Activated CD4-positive, alpha-beta T cell treated with anti-CD3 and anti-CD28 coated beads, Interleukin-2, amount 10 ng/mL, durations not matched to agents 24 days and 14 days (primary cell): ENCODE measurements at regions not wholly inside any gene's neighbourhood (a gene's known extent, or its start where the extent isn't known, plus 50 kb on each side); places are given as distances from the start of the nearest gene placed in this dataset.
A peak's percentile ranks its signal among the peaks of the same experiment; 100 is the strongest.
"Not testable (repeated sequence)": the region's sequence is repeated elsewhere in the genome, so short reads cannot be mapped to it uniquely, and the experiment has no call there.

ENCODE experiments used
- DNase-seq: peaks from one replicate; pipeline ENCODE4 v3.0.0; 2022
- H3K27ac Mint-ChIP-seq: one replicate; pipeline ENCODE4 v1.8.0; 2022; ENCODE audit warnings: mild to moderate bottlenecking, mixed read lengths
- H3K27me3 Mint-ChIP-seq: one replicate; pipeline ENCODE4 v1.8.0; 2022; ENCODE audit warnings: mixed read lengths
- H3K36me3 Mint-ChIP-seq: one replicate; pipeline ENCODE4 v1.8.0; 2022; ENCODE audit warnings: low read depth, mild to moderate bottlenecking, mixed read lengths
- H3K4me1 Mint-ChIP-seq: one replicate; pipeline ENCODE4 v1.8.0; 2021; ENCODE audit warnings: mixed read lengths
- H3K4me3 Mint-ChIP-seq: one replicate; pipeline ENCODE4 v1.8.0; 2022; ENCODE audit warnings: mild to moderate bottlenecking, moderate library complexity, mixed read lengths
- H3K9me3 Mint-ChIP-seq: one replicate; pipeline ENCODE4 v1.8.0; 2021; ENCODE audit warnings: mixed read lengths
- intact Hi-C: fragments of 100-400 bp; cut with micrococcal nuclease; formaldehyde crosslinking; loops from one replicate; pipeline ENCODE4 v1.15.1; 2023

DNA sequence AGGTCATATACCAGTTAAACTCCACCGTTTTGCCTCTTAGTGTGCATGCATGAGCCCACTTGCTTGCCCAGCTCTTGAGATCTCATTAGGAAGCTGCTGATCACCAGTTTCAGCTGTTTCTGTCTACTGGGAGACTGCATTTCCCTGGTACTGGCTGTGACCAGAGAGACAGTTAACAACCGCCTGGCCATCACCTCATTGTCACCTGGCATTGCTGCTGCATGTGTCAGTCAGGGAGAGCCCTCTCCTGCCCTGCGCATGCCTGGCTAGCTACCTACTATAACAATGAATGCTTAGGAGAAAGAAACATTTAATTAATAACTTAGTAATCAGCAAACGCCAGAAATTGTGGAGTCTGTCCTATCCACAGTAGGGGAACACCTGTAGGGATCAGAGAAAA is 265.8 kb upstream of the CYRIA start:
- H3K9me3 Mint-ChIP-seq = no peaks in the 10 kb centered on the region
- intact Hi-C loops = no loop called here
- no peaks in the 10 kb centered on the region for H3K36me3 Mint-ChIP-seq
- H3K4me3 Mint-ChIP-seq = no peak overlapping the region
- no peak overlapping the region for H3K27ac Mint-ChIP-seq
- DNase-seq = no peak
- H3K4me1 Mint-ChIP-seq = no peaks in the 10 kb centered on the region
- no peaks in the 10 kb centered on the region for H3K27me3 Mint-ChIP-seq

DNA sequence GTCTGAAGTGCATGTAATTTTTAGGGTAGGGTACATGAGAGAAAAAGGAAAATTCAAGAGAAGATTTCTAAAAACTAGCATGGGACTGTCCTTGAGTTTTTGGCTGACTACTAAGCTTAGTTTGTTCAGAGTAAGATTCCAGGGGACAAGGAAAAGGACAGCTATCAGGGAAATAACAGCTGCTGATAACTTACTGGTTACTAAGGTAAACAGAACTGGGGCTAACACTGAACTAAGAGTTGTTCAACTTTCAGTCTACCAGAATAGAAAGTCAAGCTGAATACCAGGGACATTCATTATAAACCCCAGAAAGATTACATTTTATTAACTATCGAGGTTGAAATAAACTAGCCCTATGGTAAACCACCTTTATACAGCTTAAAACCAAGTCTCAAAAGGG is 261.8 kb upstream of the CYRIA start:
- no peak overlapping the region for H3K27ac Mint-ChIP-seq
- intact Hi-C loops = no loop called here
- no peak for DNase-seq
- H3K27me3 Mint-ChIP-seq = no peaks in the 10 kb centered on the region
- no peaks in the 10 kb centered on the region for H3K36me3 Mint-ChIP-seq
- no peak overlapping the region for H3K4me3 Mint-ChIP-seq
- H3K4me1 Mint-ChIP-seq = no peaks in the 10 kb centered on the region
- no peaks in the 10 kb centered on the region for H3K9me3 Mint-ChIP-seq

DNA sequence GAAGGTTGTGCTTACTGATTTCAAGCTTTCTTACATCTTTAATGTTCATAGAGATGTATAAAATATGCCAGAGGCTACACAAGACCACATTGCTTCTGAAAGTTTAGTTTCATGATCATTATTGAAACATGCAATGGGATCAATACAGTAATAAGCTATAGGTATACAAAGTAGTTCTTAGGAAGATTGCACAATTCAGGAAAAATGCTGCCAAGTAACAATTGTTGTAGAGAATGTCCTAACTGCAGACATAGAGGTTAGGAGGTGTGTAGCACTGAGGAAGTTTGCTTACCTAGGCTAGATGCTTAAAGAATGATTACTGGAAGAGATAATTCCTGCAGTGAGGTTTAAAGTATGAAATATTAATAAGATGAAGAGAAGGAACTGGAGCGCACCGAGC is 259.5 kb upstream of the CYRIA start:
- intact Hi-C loops = no loop called here
- no peaks in the 10 kb centered on the region for H3K27me3 Mint-ChIP-seq
- no peak for DNase-seq
- no peaks in the 10 kb centered on the region for H3K4me1 Mint-ChIP-seq
- H3K9me3 Mint-ChIP-seq = no peaks in the 10 kb centered on the region
- H3K36me3 Mint-ChIP-seq = no peaks in the 10 kb centered on the region
- H3K4me3 Mint-ChIP-seq = no peak overlapping the region
- H3K27ac Mint-ChIP-seq = no peak overlapping the region

DNA sequence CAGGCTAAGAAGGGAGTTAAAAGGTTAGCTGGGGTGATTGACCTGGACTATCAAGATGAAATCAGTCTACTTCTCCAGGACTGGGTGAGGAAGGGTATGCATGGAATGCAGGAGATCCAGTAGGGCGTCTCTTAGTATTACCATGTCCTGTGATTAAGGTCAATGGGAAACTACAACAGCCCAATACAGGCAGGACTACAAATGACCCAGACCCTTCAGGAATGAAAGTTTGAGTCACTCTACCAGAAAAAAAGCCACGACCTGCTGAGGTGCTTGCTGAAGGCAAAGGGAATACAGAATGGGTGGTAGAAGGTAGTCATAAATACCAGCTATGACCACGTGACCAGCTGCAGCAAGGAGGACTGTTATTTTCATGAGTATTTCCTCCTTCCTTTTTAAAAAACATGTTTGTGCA is 249.7 kb upstream of the CYRIA start:
- DNase-seq, H3K27me3 Mint-ChIP-seq, H3K4me1 Mint-ChIP-seq, H3K4me3 Mint-ChIP-seq, H3K27ac Mint-ChIP-seq, H3K9me3 Mint-ChIP-seq, H3K36me3 Mint-ChIP-seq, intact Hi-C loops: not testable (repeated sequence)

DNA sequence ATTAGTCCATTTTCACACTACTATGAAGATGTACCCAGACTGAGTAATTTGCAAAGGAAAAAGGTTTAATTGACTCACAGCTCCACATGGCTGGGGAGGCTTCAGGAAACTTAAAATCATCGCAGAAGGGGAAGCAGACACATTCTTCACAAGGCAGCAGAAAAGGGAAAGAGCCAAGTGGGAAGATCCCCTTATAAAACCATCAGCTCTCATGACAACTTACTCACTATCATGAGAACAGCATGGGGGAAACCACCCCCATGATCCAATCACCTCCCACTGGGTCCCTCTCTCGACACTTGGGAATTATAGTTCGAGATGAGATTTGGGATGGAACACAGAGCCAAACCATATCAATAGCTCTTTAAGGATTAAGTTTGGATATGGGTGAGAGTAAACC is 246.1 kb upstream of the CYRIA start:
- Mint-ChIP-seq H3K4me3 (no peak overlapping the region), H3K36me3 (no peaks in the 10 kb centered on the region), H3K27ac (no peak overlapping the region), H3K27me3 (no peaks in the 10 kb centered on the region), H3K4me1 (no peaks in the 10 kb centered on the region), H3K9me3 (no peaks in the 10 kb centered on the region)
- intact Hi-C loops = no loop called here
- DNase-seq = no peak

DNA sequence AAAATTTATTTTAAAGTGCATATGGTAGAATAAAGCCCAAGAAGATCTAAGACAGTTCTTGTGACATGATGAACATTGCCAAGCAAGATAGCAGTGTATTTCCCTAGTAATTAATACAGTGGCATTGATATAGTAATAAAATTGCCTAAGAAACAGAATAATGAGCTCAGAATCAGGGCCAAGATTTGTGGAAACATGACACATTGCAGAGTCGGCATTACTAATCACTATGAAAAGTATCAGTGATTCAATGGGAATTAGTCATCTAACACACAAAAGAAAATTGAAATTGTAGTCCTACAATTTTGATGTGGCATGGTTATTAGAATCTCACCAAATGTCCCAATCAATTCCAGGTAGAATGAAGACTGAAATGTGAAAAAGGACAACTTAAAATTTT is 243.0 kb upstream of the CYRIA start:
- intact Hi-C loops = no loop called here
- H3K9me3 Mint-ChIP-seq = no peaks in the 10 kb centered on the region

DNA sequence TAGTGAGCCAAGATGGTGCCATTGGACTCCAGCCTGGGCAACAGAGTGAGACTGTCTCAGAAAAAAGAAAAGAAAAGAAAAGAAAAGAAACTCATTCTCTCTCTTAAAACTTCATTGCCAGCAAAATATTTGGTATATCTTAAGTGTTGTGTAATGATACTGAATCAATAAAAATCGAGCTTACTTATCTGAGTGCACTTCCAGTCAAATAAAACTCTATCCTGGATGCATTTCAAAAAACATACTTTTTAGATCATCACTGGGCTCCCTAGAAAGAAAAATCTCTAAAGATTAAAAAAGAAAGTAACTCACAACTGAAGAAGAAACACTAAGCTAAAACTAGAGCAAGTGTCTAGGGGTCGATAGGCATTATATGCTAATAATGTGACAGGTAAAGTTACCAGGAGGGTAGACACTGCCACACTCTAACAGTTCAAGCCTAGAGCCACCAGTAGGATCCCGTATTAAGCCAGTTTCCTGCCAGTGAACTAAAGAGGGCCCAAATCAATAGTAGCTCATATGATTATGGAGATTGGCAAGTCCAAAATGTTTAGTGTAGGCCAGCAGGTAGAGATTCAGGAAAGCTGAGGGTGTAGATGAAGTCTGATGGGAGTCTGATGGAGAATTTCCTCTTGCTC is 242.1 kb upstream of the CYRIA start:
- H3K9me3 Mint-ChIP-seq = no peaks in the 10 kb centered on the region
- no peaks in the 10 kb centered on the region for H3K36me3 Mint-ChIP-seq
- no peak overlapping the region for H3K4me3 Mint-ChIP-seq
- intact Hi-C loops = no loop called here
- no peak for DNase-seq
- no peaks in the 10 kb centered on the region for H3K4me1 Mint-ChIP-seq
- no peak overlapping the region for H3K27ac Mint-ChIP-seq
- H3K27me3 Mint-ChIP-seq = no peaks in the 10 kb centered on the region

More for the DNA sequence above, 243.0 kb upstream of the CYRIA start:
- Mint-ChIP-seq H3K4me1 (no peaks in the 10 kb centered on the region), H3K27ac (no peak overlapping the region), H3K4me3 (no peak overlapping the region), H3K36me3 (no peaks in the 10 kb centered on the region), H3K27me3 (no peaks in the 10 kb centered on the region)
- DNase-seq = no peak

DNA sequence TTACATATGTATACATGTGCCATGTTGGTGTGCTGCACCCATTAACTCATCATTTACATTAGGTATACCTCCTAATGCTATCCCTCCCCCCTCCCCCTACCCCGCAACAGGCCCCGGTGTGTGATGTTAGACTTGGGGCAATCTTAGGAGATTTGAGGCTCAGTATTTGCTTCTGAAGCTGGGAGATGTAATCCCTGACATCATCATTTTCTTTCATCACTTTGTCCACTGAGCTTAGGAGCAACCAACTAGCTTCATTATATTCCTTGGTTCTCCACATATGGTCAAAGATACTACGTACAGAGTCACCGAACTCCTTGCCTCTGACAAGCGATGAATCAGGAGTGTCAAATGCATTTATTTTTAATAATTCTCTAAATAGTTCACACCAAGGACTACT is 239.7 kb upstream of the CYRIA start:
- H3K9me3 Mint-ChIP-seq, intact Hi-C loops, H3K36me3 Mint-ChIP-seq, H3K27ac Mint-ChIP-seq, DNase-seq, H3K4me1 Mint-ChIP-seq, H3K27me3 Mint-ChIP-seq, H3K4me3 Mint-ChIP-seq: not testable (repeated sequence)

DNA sequence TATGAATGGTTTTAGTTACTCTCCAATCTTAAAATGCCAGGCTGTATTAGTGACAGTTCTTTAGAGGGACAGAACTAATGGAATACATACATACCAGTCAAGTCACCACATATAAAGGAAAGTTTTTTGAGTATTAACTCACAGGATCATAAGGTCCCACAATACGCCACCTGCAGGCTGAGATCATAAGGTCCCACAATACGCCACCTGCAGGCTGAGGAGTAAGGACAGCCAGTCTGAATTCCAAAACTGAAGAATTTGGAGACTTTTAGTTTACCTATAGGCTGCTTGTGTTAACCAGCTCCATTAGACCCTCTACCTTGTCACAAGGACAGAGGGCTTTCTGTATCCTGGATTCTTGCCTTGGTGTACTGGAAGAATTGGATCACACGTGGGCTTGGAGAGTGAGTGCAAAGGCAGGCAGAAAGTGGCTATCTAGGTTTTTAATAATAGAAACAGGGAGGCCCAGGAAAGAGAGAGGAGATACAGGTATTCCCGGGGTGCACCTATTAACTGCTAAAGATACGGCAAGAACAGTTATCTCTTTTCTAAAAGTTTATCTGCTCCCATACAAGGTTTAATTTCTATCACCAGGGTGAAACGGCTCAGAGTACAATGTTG is 234.9 kb upstream of the CYRIA start:
- DNase-seq = peak; percentile 61
- Mint-ChIP-seq H3K36me3 (no peaks in the 10 kb centered on the region), H3K4me1 (no peaks in the 10 kb centered on the region), H3K4me3 (no peak overlapping the region), H3K27ac (no peak overlapping the region), H3K9me3 (no peaks in the 10 kb centered on the region), H3K27me3 (no peaks in the 10 kb centered on the region)
- intact Hi-C loops = no loop called here

DNA sequence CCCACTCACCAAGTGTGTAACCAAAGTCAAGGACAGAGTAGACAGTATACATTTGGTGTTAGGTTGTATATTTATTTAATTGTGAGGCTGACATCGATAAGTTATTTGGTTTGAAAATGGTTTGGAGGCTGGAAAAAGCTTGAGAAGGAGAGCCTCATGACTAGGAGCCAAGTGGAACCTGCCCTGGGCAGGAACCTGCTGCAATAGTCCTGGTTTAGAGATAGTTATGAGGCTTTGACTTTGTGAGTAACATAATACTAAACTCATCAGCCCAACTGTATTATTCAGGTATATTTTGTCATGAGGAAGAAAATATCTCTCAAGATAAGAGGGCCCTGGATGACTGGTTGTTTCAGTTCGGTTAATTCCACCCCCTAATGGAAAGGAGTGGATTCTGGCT is 234.3 kb upstream of the CYRIA start:
- no peak overlapping the region for H3K27ac Mint-ChIP-seq
- no peak for DNase-seq
- H3K4me3 Mint-ChIP-seq = no peak overlapping the region
- H3K9me3 Mint-ChIP-seq = no peaks in the 10 kb centered on the region
- H3K36me3 Mint-ChIP-seq = no peaks in the 10 kb centered on the region
- intact Hi-C loops = no loop called here
- no peaks in the 10 kb centered on the region for H3K4me1 Mint-ChIP-seq
- no peaks in the 10 kb centered on the region for H3K27me3 Mint-ChIP-seq

DNA sequence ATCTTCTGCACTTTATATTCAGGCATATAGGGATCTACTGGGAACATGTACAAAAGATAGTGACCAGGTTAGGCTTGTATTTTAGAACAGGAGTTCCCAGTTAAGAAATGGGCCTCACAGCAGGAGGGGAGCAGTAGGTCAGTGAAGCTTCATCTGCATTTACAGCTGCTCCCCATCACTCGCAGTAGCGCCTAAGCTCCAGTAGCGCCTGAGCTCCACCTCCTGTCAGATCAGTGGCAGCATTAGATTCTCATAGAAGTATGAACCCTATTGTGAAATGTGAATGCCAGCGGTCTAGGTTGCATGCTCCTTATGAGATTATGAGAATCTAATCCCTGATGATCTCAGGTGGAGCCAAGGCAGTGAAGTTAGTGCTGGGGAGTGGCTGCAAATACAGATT is 224.4 kb upstream of the CYRIA start:
- Mint-ChIP-seq H3K27me3 (no peaks in the 10 kb centered on the region), H3K4me3 (no peak overlapping the region), H3K27ac (no peak overlapping the region), H3K36me3 (no peaks in the 10 kb centered on the region), H3K4me1 (no peaks in the 10 kb centered on the region), H3K9me3 (no peaks in the 10 kb centered on the region)
- intact Hi-C loops = no loop called here
- DNase-seq = no peak

DNA sequence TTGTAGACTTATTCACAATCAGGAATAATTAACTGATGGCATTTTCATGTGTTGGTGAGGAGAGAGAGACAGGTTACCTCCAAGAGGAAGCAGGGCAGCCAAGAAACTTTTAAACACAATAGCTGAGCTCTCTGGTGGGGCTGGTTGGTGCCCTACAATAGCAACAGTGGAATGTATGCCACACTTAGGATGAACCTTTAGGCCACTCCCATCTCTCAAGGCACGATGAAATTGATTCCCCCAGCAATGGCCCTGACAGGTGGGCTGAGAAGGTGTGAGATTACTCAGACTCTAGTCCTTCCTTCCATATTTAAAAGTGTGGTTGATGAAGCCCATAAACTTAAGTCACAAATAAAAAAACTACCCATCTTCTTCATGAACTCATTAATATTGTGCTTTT is 219.4 kb upstream of the CYRIA start:
- no peaks in the 10 kb centered on the region for H3K27me3 Mint-ChIP-seq
- no peaks in the 10 kb centered on the region for H3K9me3 Mint-ChIP-seq
- no peaks in the 10 kb centered on the region for H3K36me3 Mint-ChIP-seq
- DNase-seq = no peak
- H3K4me3 Mint-ChIP-seq = no peak overlapping the region
- no peaks in the 10 kb centered on the region for H3K4me1 Mint-ChIP-seq
- H3K27ac Mint-ChIP-seq = no peak overlapping the region
- intact Hi-C loops = no loop called here

DNA sequence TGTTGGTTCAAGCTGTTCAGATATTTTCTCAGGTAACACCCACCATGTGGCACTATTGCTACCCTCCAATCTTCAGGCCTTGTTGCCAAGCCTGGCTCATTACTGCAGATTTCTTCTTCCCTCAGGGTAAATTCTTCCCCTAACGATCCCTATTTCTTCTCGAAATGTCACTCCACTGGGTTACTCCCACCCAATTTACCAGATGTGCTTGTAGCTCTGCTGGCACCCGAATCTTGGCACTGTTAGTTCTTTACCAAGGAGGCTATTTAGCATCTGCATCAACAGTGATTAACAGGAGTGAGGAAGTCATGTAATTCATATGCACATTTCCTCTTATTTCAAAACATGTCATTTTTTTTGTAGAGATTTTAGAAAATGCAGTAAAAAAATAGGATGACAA is 217.1 kb upstream of the CYRIA start:
- Mint-ChIP-seq H3K4me1 (no peaks in the 10 kb centered on the region), H3K27me3 (no peaks in the 10 kb centered on the region), H3K36me3 (no peaks in the 10 kb centered on the region), H3K4me3 (no peak overlapping the region), H3K9me3 (no peaks in the 10 kb centered on the region), H3K27ac (no peak overlapping the region)
- intact Hi-C loops = no loop called here
- no peak for DNase-seq

DNA sequence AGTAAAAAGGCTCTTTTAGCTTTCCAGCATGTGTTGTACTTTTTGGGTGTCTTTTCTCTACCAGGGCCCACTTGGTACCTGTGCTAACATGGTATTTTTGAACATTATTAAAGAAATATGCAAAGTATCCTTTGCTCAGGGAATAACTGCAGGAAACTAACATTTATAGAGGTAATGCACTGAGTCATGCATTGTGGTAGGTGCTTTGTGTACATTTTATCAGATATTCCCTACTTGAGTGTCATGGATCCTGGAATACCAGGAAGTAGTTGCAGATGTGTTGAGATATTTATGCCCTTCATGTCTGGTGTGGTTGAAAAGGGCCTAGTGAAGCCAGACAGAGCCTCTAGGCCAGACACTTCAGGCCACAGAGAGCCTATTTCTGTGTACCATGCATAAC is 215.5 kb upstream of the CYRIA start:
- H3K4me3 Mint-ChIP-seq = no peak overlapping the region
- DNase-seq = no peak
- no peak overlapping the region for H3K27ac Mint-ChIP-seq
- no peaks in the 10 kb centered on the region for H3K36me3 Mint-ChIP-seq
- H3K9me3 Mint-ChIP-seq = no peaks in the 10 kb centered on the region
- H3K4me1 Mint-ChIP-seq = no peaks in the 10 kb centered on the region
- H3K27me3 Mint-ChIP-seq = no peaks in the 10 kb centered on the region
- intact Hi-C loops = no loop called here

DNA sequence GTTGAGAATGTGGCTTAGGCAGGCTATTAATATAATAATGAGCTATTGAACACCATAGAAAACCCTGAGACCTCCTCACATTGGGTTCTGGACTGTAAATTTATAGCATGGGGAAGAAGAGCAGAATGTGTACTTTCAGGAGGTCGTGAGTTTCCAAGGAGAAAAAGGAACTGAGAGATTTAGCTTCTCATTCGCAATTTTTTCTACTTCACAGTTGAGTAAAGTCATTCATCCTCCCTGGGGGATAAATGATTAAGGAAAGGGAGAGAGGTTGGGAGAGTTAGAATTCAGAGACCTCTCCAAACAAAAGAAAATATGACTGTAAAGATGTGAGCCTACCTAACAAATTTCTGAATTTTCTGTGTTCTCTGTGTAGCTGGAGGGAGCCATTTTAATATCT is 205.8 kb upstream of the CYRIA start:
- Mint-ChIP-seq H3K4me3 (no peak overlapping the region), H3K9me3 (no peaks in the 10 kb centered on the region), H3K27me3 (no peaks in the 10 kb centered on the region), H3K27ac (no peak overlapping the region), H3K36me3 (no peaks in the 10 kb centered on the region), H3K4me1 (no peaks in the 10 kb centered on the region)
- no peak for DNase-seq
- intact Hi-C loops = no loop called here
